ENCODE measurements at regions not wholly inside any gene's neighbourhood (a gene's known extent, or its start where the extent isn't known, plus 50 kb on each side); places are given as distances from the start of the nearest gene placed in this dataset.

GRCh38 chr2:59019566-59020159, 778.5 kb upstream of the FANCL start:
- Histone ChIP-seq H3K27me3 (ENCODE audit: low read depth, low read length) (no peaks in the 10 kb centered on the region), H3K9me3 (ENCODE audit: insufficient read depth, low read length) (no peaks in the 10 kb centered on the region), H3K4me2 (ENCODE audit: low read length) (no peak overlapping the region), H3K36me3 (replicated peaks; ENCODE audit: low read depth, low read length) (no peaks in the 10 kb centered on the region), H2AFZ (ENCODE audit: low read depth, low read length) (no peak overlapping the region), H3K79me2 (ENCODE audit: low read length) (no peaks in the 10 kb centered on the region), H3K9ac (ENCODE audit: low read length) (no peak overlapping the region), H3K4me3 (ENCODE audit: low read length) (no peak overlapping the region), H4K20me1 (ENCODE audit: insufficient read depth, low read length) (no peaks in the 10 kb centered on the region), H3K4me1 (ENCODE audit: low read length) (no peaks in the 10 kb centered on the region; the same call in 1 of the 2 replicates), H3K27ac (ENCODE audit: low read length) (no peak overlapping the region)
- no peak for TF ChIP-seq EZH2phosphoT487 (IDR thresholded peaks at IDR 0.05; ENCODE audit: low read depth)
- no peak for TF ChIP-seq CTCF (IDR thresholded peaks at IDR 0.05; ENCODE audit: low read depth, low read length)

- Histone ChIP-seq H2AFZ (ENCODE audit: low read depth, low read length) (no peak overlapping the region), H3K4me1 (ENCODE audit: low read length) (no peaks in the 10 kb centered on the region; the same call in 1 of the 2 replicates), H3K36me3 (replicated peaks; ENCODE audit: low read depth, low read length) (no peaks in the 10 kb centered on the region), H3K27ac (ENCODE audit: low read length) (no peak overlapping the region), H3K27me3 (ENCODE audit: low read depth, low read length) (no peaks in the 10 kb centered on the region), H3K4me2 (ENCODE audit: low read length) (no peak overlapping the region), H3K9ac (ENCODE audit: low read length) (no peak overlapping the region), H3K9me3 (ENCODE audit: insufficient read depth, low read length) (no peaks in the 10 kb centered on the region), H3K79me2 (ENCODE audit: low read length) (no peaks in the 10 kb centered on the region), H4K20me1 (ENCODE audit: insufficient read depth, low read length) (no peaks in the 10 kb centered on the region), H3K4me3 (ENCODE audit: low read length) (no peak overlapping the region)
- TF ChIP-seq CTCF (IDR thresholded peaks at IDR 0.05; ENCODE audit: low read depth, low read length) = no peak
- TF ChIP-seq EZH2phosphoT487 (IDR thresholded peaks at IDR 0.05; ENCODE audit: low read depth) = no peak
Measured at GRCh38 chr2:59018737-59019136, 777.6 kb upstream of the FANCL start.

- Histone ChIP-seq H2AFZ (ENCODE audit: low read depth, low read length) (no peak overlapping the region), H3K79me2 (ENCODE audit: low read length) (no peaks in the 10 kb centered on the region), H3K4me1 (ENCODE audit: low read length) (no peaks in the 10 kb centered on the region), H3K4me3 (ENCODE audit: low read length) (no peak overlapping the region), H3K36me3 (replicated peaks; ENCODE audit: low read depth, low read length) (no peaks in the 10 kb centered on the region), H3K9ac (ENCODE audit: low read length) (no peak overlapping the region), H3K27me3 (ENCODE audit: low read depth, low read length) (peaks cover 3% of the 10 kb centered on the region; the same call in 1 of the 2 replicates), H4K20me1 (ENCODE audit: insufficient read depth, low read length) (no peaks in the 10 kb centered on the region), H3K9me3 (ENCODE audit: insufficient read depth, low read length) (no peaks in the 10 kb centered on the region), H3K4me2 (ENCODE audit: low read length) (no peak overlapping the region), H3K27ac (ENCODE audit: low read length) (no peak overlapping the region)
- TF ChIP-seq EZH2phosphoT487 (IDR thresholded peaks at IDR 0.05; ENCODE audit: low read depth) (no peak), CTCF (IDR thresholded peaks at IDR 0.05; ENCODE audit: low read depth, low read length) (no peak)
Measured at GRCh38 chr2:59015027-59015426, 773.9 kb upstream of the FANCL start.

- no peak for TF ChIP-seq EZH2phosphoT487 (IDR thresholded peaks at IDR 0.05; ENCODE audit: low read depth)
- TF ChIP-seq CTCF (IDR thresholded peaks at IDR 0.05; ENCODE audit: low read depth, low read length) = no peak
- no peak overlapping the region for H3K27ac ChIP-seq (ENCODE audit: low read length)
- H3K9ac ChIP-seq (ENCODE audit: low read length) = no peak overlapping the region
- no peak overlapping the region for H3K4me3 ChIP-seq (ENCODE audit: low read length)
- no peaks in the 10 kb centered on the region for H3K79me2 ChIP-seq (ENCODE audit: low read length)
- H3K36me3 ChIP-seq (replicated peaks; ENCODE audit: low read depth, low read length) = no peaks in the 10 kb centered on the region
- H4K20me1 ChIP-seq (ENCODE audit: insufficient read depth, low read length) = no peaks in the 10 kb centered on the region
- H2AFZ ChIP-seq (ENCODE audit: low read depth, low read length) = no peak overlapping the region
- H3K9me3 ChIP-seq (ENCODE audit: insufficient read depth, low read length) = no peaks in the 10 kb centered on the region
- no peaks in the 10 kb centered on the region for H3K4me1 ChIP-seq (ENCODE audit: low read length)
- H3K4me2 ChIP-seq (ENCODE audit: low read length) = no peak overlapping the region
- H3K27me3 ChIP-seq (ENCODE audit: low read depth, low read length) = peaks cover 3% of the 10 kb centered on the region; the same call in 1 of the 2 replicates
Measured at GRCh38 chr2:59012971-59013370, 771.8 kb upstream of the FANCL start.

Data from OCI-LY3 (cell line).